ENCODE measurements at regions not wholly inside any gene's neighbourhood (a gene's known extent, or its start where the extent isn't known, plus 50 kb on each side); places are given as distances from the start of the nearest gene placed in this dataset.
"Not testable (repeated sequence)": the region's sequence is repeated elsewhere in the genome, so short reads cannot be mapped to it uniquely, and the experiment has no call there.

DNA sequence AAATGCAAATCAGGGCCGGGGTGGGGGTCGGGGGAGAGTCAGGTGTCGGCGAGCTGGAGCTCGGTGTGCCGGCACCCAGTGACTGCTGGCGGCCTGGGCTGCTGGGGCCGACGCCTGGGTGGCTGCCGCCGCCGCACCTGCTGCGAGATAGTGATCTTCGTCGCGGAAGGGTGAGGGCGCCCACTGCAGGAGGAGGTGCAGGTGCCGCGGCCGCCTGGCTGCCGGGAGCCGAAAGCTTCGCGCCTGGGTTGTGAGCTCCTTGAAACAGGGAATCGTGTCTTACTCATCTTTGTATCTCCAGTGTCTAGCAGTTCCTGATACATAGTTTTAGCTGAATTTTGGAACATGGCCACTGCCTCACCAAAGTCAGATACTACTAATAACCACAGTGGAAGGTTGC lies 64.0 kb upstream of the CPOX start:
- no peak overlapping the region for H3K4me3 ChIP-seq (ENCODE audit: low read depth, low read length)
- peak; percentile 1 for DNase-seq (ENCODE audit: low read depth)
- peak; percentile 22 for TF ChIP-seq CTCF (conservative IDR thresholded peaks at IDR 0.05; ENCODE audit: low read depth, low read length)

DNA sequence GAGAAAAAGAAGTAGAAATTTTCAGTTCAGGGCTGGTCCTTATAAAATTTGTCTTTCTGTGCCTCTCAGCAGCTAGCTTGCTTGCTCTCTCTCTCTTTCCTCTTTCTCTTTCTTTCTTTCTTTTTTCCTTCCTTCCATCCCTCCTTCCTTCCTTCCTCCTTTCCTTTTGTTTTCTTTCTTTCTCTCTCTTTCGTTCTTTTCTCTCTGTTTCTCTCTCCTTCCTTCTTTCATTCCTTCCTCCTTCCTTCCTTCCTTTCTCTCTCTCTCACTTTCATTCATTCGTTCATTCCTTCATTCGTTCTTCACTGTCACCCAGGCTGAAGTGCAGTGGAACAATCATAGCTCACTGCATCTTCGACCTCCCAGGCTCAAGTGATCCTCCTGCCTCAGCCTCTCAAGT lies 69.3 kb upstream of the CPOX start:
- no peak for DNase-seq (ENCODE audit: low read depth)
- no peak for TF ChIP-seq CTCF (conservative IDR thresholded peaks at IDR 0.05; ENCODE audit: low read depth, low read length)
- no peak overlapping the region for H3K4me3 ChIP-seq (ENCODE audit: low read depth, low read length)

DNA sequence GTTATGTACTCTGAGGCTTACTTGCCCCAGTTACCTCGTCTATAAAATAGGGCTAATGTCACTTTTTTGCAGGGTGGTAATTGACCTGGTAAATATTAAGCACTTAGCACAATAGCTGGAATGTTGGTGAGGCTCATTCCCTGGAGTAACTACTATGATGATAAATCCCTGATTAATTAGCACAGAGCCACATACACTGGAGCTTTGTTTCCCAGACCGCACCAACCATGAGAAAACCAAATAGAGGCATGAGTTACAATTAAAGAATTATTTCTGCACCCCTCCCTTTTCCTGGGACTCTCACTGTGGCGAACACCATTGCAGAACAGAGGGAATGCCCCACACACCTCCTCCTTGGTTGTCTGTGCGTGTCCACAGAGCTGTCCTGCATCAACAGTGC lies 76.6 kb upstream of the CPOX start:
- H3K4me3 ChIP-seq (ENCODE audit: low read depth, low read length) = no peak overlapping the region
- TF ChIP-seq CTCF (conservative IDR thresholded peaks at IDR 0.05; ENCODE audit: low read depth, low read length) = no peak
- DNase-seq (ENCODE audit: low read depth) = no peak

DNA sequence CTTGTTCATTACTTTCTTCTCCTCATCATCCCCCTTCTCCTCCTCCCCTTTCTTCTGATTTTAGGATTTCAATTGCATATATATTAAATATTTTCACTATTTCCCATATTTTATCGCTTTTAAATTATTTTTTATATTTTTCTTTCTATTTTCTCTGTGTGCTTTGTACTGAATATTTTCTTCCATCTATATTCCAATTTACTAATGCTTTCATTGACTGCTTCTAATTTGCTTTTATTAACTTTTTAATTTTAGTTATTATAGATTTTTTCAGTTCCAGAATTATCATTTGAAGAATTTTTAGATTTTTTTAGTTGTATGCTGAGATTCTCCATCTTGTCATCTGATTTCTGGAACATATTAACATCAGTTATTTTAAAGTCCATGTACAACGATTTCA lies 83.2 kb upstream of the ST3GAL6 start:
- H3K4me3 ChIP-seq (ENCODE audit: low read depth, low read length) = no peak overlapping the region
- TF ChIP-seq CTCF (conservative IDR thresholded peaks at IDR 0.05; ENCODE audit: low read depth, low read length) = no peak
- no peak for DNase-seq (ENCODE audit: low read depth)

DNA sequence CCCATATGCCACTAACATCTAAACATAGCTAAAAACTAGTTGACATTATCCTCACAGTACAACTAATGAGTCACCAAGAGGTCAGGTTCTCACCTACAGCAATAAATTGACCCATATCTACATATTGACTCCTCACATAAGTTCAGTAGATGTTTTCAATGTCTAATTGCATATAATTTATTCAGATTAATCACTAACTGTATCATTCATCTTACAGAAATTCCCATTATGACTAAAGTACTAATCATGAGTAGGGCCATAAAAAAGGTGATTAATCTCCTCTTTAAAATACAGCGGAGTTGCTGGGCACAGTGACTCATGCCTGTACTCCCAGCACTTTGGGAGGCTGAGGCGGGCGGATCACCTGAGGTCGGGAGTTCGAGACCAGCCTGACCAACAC lies 82.4 kb upstream of the ST3GAL6 start:
- TF ChIP-seq CTCF (conservative IDR thresholded peaks at IDR 0.05; ENCODE audit: low read depth, low read length) = no peak
- H3K4me3 ChIP-seq (ENCODE audit: low read depth, low read length) = no peak overlapping the region
- DNase-seq (ENCODE audit: low read depth) = no peak

- no peak for TF ChIP-seq CTCF (conservative IDR thresholded peaks at IDR 0.05; ENCODE audit: low read depth, low read length)
Measured at GRCh38 chr3:98681486-98681885, 81.7 kb upstream of the ST3GAL6 start.

DNA sequence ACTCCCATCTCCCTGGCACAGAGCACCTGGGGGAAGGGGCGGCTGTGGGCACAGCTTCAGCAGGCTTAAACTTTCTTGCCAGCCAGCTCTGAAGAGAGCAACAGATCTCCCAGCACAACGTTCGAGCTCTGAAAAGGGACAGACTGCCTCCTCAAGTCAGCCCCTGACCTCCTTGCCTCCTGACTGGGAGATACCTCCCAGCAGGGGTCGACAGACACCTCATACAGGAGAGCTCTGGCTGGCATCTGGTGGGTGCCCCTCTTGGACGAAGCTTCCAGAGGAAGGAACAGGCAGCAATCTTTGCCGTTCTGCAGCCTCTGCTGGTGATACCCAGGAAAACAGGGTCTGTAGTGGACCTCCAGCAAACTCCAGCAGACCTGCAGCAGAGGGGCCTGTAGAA lies 80.7 kb upstream of the ST3GAL6 start:
- H3K4me3 ChIP-seq (ENCODE audit: low read depth, low read length); DNase-seq (ENCODE audit: low read depth): not testable (repeated sequence)

More at GRCh38 chr3:98681486-98681885, 81.7 kb upstream of the ST3GAL6 start:
- no peak for DNase-seq (ENCODE audit: low read depth)
- H3K4me3 ChIP-seq (ENCODE audit: low read depth, low read length) = no peak overlapping the region

DNA sequence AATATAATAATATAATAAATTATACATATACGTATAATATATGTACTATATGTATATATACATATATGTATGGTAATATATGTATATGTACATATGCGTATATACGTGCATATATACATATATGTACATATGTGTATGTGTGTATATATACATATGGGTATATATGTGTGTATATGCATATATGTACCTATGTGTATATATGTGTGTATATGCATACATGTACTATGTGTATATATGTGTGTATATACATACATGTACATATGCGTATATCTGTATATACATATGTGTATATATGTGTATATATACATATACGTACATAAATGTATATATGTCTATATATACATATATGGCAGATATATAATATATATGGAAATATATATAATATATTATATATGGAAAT lies 74.8 kb upstream of the ST3GAL6 start:
- DNase-seq (ENCODE audit: low read depth) = no peak
- no peak for TF ChIP-seq CTCF (conservative IDR thresholded peaks at IDR 0.05; ENCODE audit: low read depth, low read length)
- H3K4me3 ChIP-seq (ENCODE audit: low read depth, low read length) = no peak overlapping the region
